Fibroblast of pulmonary artery (primary cell): ENCODE measurements at regions not wholly inside any gene's neighbourhood (a gene's known extent, or its start where the extent isn't known, plus 50 kb on each side); places are given as distances from the start of the nearest gene placed in this dataset.
A peak's percentile ranks its signal among the peaks of the same experiment; 100 is the strongest.

Experiments used
- DNase-seq: peaks from one replicate; pipeline ENCODE4 v3.0.0-alpha.2; 2010; ENCODE audit warnings: low read depth
- H3K4me3 ChIP-seq: replicated peaks from 2 replicates; pipeline ENCODE4 v1.5.1; 2011; ENCODE audit warnings: low read depth, mild to moderate bottlenecking, control low read depth, low read length, moderate library complexity
- CTCF ChIP-seq: IDR thresholded peaks from 2 replicates; pipeline ENCODE4 v1.5.1; 2011; ENCODE audit warnings: mild to moderate bottlenecking, control low read depth, low read length, inconsistent platforms; ENCODE audit errors: missing control alignments

GRCh38 chr2:20935168-20935775 is 108.6 kb downstream of the APOB start:
- no peak for TF ChIP-seq CTCF
- H3K4me3 ChIP-seq = no peak overlapping the region
- DNase-seq = no peak

GRCh38 chr2:20934236-20934635 is 109.6 kb downstream of the APOB start:
- no peak for TF ChIP-seq CTCF
- no peak overlapping the region for H3K4me3 ChIP-seq
- DNase-seq = no peak

- no peak for DNase-seq
- TF ChIP-seq CTCF = no peak
- no peak overlapping the region for H3K4me3 ChIP-seq
Observed at GRCh38 chr2:20933714-20934113, 110.2 kb downstream of the APOB start.

- H3K4me3 ChIP-seq = no peak overlapping the region
- no peak for TF ChIP-seq CTCF
- no peak for DNase-seq
Observed at GRCh38 chr2:20931346-20931745, 108.4 kb upstream of the LDAH start.

- DNase-seq = peak; percentile 8
- TF ChIP-seq CTCF = no peak
Observed at GRCh38 chr2:20930928-20931327, 108.0 kb upstream of the LDAH start.

GRCh38 chr2:20929721-20930120 is 106.8 kb upstream of the LDAH start:
- DNase-seq = no peak
- no peak for TF ChIP-seq CTCF
- no peak overlapping the region for H3K4me3 ChIP-seq

More at GRCh38 chr2:20930928-20931327, 108.0 kb upstream of the LDAH start:
- H3K4me3 ChIP-seq = no peak overlapping the region

GRCh38 chr2:20928617-20929016 is 105.7 kb upstream of the LDAH start:
- no peak for TF ChIP-seq CTCF
- DNase-seq = no peak
- no peak overlapping the region for H3K4me3 ChIP-seq
